Loucy (cell line): ENCODE measurements at regions not wholly inside any gene's neighbourhood (a gene's known extent, or its start where the extent isn't known, plus 50 kb on each side); places are given as distances from the start of the nearest gene placed in this dataset.

Source experiments
- H2AFZ ChIP-seq: fragments of 200-600 bp; sonication (generic); 2 replicates; pipeline ENCODE4 v1.6.0; 2016; ENCODE audit warnings: antibody characterized with exemption, mild to moderate bottlenecking, low read length, moderate library complexity
- H3F3A ChIP-seq: fragments of 200-600 bp; 2 replicates; pipeline ENCODE4 v1.6.0; 2016; ENCODE audit warnings: antibody characterized with exemption, low read depth, mild to moderate bottlenecking
- H3K27me3 ChIP-seq: fragments of 200-600 bp; sonication (generic); 2 replicates; pipeline ENCODE4 v1.6.1; 2014; ENCODE audit warnings: low read length, mild to moderate bottlenecking; ENCODE audit not compliant: insufficient read depth, poor library complexity, severe bottlenecking
- H3K36me3 ChIP-seq: fragments of 200-600 bp; sonication (generic); 2 replicates; pipeline ENCODE4 v1.6.1; 2016; ENCODE audit warnings: low read length; ENCODE audit not compliant: insufficient read depth
- H3K4me1 ChIP-seq: fragments of 200-600 bp; sonication (generic); 2 replicates; pipeline ENCODE4 v1.5.1; 2014; ENCODE audit warnings: low read length, mild to moderate bottlenecking; ENCODE audit not compliant: insufficient read depth, poor library complexity, severe bottlenecking
- H3K4me2 ChIP-seq: fragments of 200-600 bp; sonication (generic); 2 replicates; pipeline ENCODE4 v1.6.0; 2014; ENCODE audit warnings: antibody characterized with exemption, low read length, low read depth, mild to moderate bottlenecking; ENCODE audit not compliant: poor library complexity, severe bottlenecking
- H3K4me3 ChIP-seq: fragments of 200-600 bp; sonication (generic); 2 replicates; pipeline ENCODE4 v1.5.1; 2014; ENCODE audit warnings: low read length, mild to moderate bottlenecking, mixed read lengths; ENCODE audit not compliant: poor library complexity, severe bottlenecking
- H3K79me2 ChIP-seq: fragments of 200-600 bp; sonication (generic); 2 replicates; pipeline ENCODE4 v1.6.1; 2014; ENCODE audit warnings: low read length; ENCODE audit not compliant: insufficient read depth
- H3K9ac ChIP-seq: fragments of 200-600 bp; sonication (generic); 2 replicates; pipeline ENCODE4 v1.6.0; 2014; ENCODE audit warnings: mild to moderate bottlenecking, low read depth, low read length, moderate library complexity; ENCODE audit not compliant: poor library complexity, severe bottlenecking
- H3K9me2 ChIP-seq: fragments of 200-600 bp; sonication (generic); replicated peaks from 2 replicates; pipeline ENCODE4 v1.6.1; 2016; ENCODE audit warnings: low read depth, low read length, mixed read lengths
- H3K9me3 ChIP-seq: fragments of 200-600 bp; sonication (generic); 2 replicates; pipeline ENCODE4 v1.6.1; 2014; ENCODE audit warnings: mild to moderate bottlenecking, antibody characterized with exemption, low read length, low read depth; ENCODE audit not compliant: insufficient read depth
- H4K20me1 ChIP-seq: fragments of 200-600 bp; sonication (generic); 2 replicates; pipeline ENCODE4 v1.6.0; 2014; ENCODE audit warnings: antibody characterized with exemption, low read length, mild to moderate bottlenecking; ENCODE audit not compliant: insufficient read depth, poor library complexity, severe bottlenecking
- CTCF ChIP-seq: fragments of 200-600 bp; sonication (generic); conservative IDR thresholded peaks from 2 replicates; pipeline ENCODE4 v1.5.1; 2014; ENCODE audit warnings: mild to moderate bottlenecking, antibody characterized with exemption, low read length
- EZH2phosphoT487 ChIP-seq: fragments of 200-600 bp; IDR thresholded peaks from 2 replicates; pipeline ENCODE4 v1.6.1; 2018; ENCODE audit warnings: antibody characterized with exemption, mild to moderate bottlenecking, moderate library complexity, borderline replicate concordance

GRCh38 chr2:184031402-184032147, 566.8 kb upstream of the ZNF804A start:
- no peak overlapping the region for H3K9ac ChIP-seq
- no peaks in the 10 kb centered on the region for H3K27me3 ChIP-seq
- no peak overlapping the region for H2AFZ ChIP-seq
- no peak for TF ChIP-seq EZH2phosphoT487
- TF ChIP-seq CTCF, result no peak
- H3K4me1 ChIP-seq, result no peaks in the 10 kb centered on the region
- no peaks in the 10 kb centered on the region for H3K36me3 ChIP-seq
- no peak overlapping the region for H3K4me3 ChIP-seq
- no peaks in the 10 kb centered on the region for H4K20me1 ChIP-seq
- no peaks in the 10 kb centered on the region for H3K9me3 ChIP-seq
- no peak overlapping the region for H3K4me2 ChIP-seq
- H3K79me2 ChIP-seq, result no peaks in the 10 kb centered on the region
- no peaks in the 10 kb centered on the region for H3K9me2 ChIP-seq
- no peaks in the 10 kb centered on the region for H3F3A ChIP-seq

DNA sequence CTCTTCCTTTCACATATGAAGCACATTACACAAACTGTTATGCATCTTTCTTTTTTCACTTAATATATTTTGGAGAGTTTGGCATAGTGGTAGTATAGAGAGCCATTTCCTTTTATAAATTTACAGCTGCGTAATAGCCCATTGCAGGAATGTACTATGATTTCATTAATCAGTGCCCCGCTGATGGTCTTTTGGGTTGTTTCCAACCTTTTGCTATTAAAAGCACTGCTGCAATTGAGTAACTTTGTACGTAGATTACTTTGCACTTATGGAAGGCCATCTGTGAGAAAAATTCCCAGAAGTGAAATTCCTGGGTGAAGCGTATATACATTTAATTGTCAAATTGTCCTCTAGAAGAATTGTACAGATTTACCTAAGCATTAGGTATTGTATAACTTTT, 565.3 kb upstream of the ZNF804A start:
- Histone ChIP-seq H3K9me3 (no peaks in the 10 kb centered on the region), H3K4me1 (no peaks in the 10 kb centered on the region), H3K79me2 (no peaks in the 10 kb centered on the region), H3K36me3 (no peaks in the 10 kb centered on the region), H3K9me2 (no peaks in the 10 kb centered on the region), H3K4me2 (no peak overlapping the region), H2AFZ (no peak overlapping the region), H4K20me1 (no peaks in the 10 kb centered on the region), H3K4me3 (no peak overlapping the region), H3F3A (no peaks in the 10 kb centered on the region), H3K9ac (no peak overlapping the region), H3K27me3 (no peaks in the 10 kb centered on the region)
- TF ChIP-seq CTCF (no peak), EZH2phosphoT487 (no peak)

GRCh38 chr2:184037273-184037672, 561.1 kb upstream of the ZNF804A start:
- no peaks in the 10 kb centered on the region for H3K9me3 ChIP-seq
- H3F3A ChIP-seq, result no peaks in the 10 kb centered on the region
- H3K27me3 ChIP-seq, result no peaks in the 10 kb centered on the region
- no peaks in the 10 kb centered on the region for H3K9me2 ChIP-seq
- H2AFZ ChIP-seq, result no peak overlapping the region
- no peaks in the 10 kb centered on the region for H3K4me1 ChIP-seq
- no peaks in the 10 kb centered on the region for H3K79me2 ChIP-seq
- TF ChIP-seq EZH2phosphoT487, result no peak
- no peak for TF ChIP-seq CTCF
- no peak overlapping the region for H3K9ac ChIP-seq
- no peaks in the 10 kb centered on the region for H3K36me3 ChIP-seq
- H3K4me3 ChIP-seq, result no peak overlapping the region
- H4K20me1 ChIP-seq, result no peaks in the 10 kb centered on the region
- no peak overlapping the region for H3K4me2 ChIP-seq
